ENCODE measurements at regions not wholly inside any gene's neighbourhood (a gene's known extent, or its start where the extent isn't known, plus 50 kb on each side); places are given as distances from the start of the nearest gene placed in this dataset.

DNA sequence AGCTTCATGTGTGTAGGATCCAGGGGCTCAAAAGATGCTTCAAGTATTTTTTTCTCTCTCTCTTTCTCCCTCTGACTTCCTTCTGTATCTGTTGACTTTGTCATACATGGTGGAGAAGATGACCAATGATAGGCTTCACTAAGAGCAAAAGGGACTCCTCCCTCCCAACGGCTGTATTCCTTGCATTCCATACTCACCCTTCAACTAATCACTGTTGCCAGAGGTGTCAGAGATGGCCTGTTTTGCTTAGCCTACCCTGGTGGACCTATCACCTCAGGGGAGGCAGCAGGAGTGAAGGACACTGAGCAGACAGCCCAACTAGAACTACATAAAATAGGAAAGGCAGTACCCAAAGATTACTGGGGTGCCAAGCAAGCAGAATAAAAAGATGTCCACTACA, 62.2 kb upstream of the C1QTNF7 start:
- Histone ChIP-seq H3K27ac (ENCODE audit: low read length) (no peak overlapping the region), H3K4me3 (ENCODE audit: low read length) (no peak overlapping the region), H3K9me3 (ENCODE audit: insufficient read depth, low read depth, low read length) (no peaks in the 10 kb centered on the region), H3K9ac (ENCODE audit: low read depth, low read length) (no peak overlapping the region), H3K27me3 (ENCODE audit: insufficient read depth, low read length) (no peaks in the 10 kb centered on the region), H3K4me1 (ENCODE audit: insufficient read depth, low read length) (peaks cover 4% of the 10 kb centered on the region; the same call in 1 of the 2 replicates), H3K36me3 (ENCODE audit: insufficient read depth, low read depth, low read length) (no peaks in the 10 kb centered on the region)

- Histone ChIP-seq H3K27ac (ENCODE audit: low read length) (no peak overlapping the region), H3K4me3 (ENCODE audit: low read length) (no peak overlapping the region), H3K27me3 (ENCODE audit: insufficient read depth, low read length) (no peaks in the 10 kb centered on the region), H3K36me3 (ENCODE audit: insufficient read depth, low read depth, low read length) (no peaks in the 10 kb centered on the region), H3K9me3 (ENCODE audit: insufficient read depth, low read depth, low read length) (no peaks in the 10 kb centered on the region), H3K4me1 (ENCODE audit: insufficient read depth, low read length) (peaks cover 4% of the 10 kb centered on the region; the same call in 1 of the 2 replicates), H3K9ac (ENCODE audit: low read depth, low read length) (no peak overlapping the region)
These were observed 61.1 kb upstream of the C1QTNF7 start for GRCh38 chr4:15366721-15367120.

- Histone ChIP-seq H3K9ac (ENCODE audit: low read depth, low read length) (no peak overlapping the region), H3K27ac (ENCODE audit: low read length) (no peak overlapping the region), H3K36me3 (ENCODE audit: insufficient read depth, low read depth, low read length) (no peaks in the 10 kb centered on the region), H3K9me3 (ENCODE audit: insufficient read depth, low read depth, low read length) (no peaks in the 10 kb centered on the region), H3K4me1 (ENCODE audit: insufficient read depth, low read length) (no peaks in the 10 kb centered on the region), H3K27me3 (ENCODE audit: insufficient read depth, low read length) (no peaks in the 10 kb centered on the region), H3K4me3 (ENCODE audit: low read length) (no peak overlapping the region)
These were observed 59.0 kb upstream of the C1QTNF7 start for GRCh38 chr4:15368856-15369255.

DNA sequence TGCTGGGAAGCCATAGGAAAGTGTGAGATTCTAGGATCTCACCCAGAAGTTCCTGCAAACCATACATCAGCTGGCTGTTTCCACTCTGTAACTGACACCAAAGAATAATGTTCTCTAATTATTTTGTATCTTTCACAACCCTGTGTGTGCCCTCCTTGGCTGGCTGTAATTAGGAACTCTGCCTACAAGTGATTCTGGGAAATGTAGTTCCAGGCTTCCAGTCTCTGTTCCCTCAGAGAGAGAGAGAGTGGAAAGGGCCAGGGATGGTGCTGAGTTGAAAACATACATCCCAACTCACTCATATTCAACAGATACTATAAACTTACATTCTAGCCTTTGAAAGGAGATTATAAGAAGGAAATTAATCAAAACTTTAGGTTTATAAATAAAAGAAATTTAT, 57.5 kb upstream of the C1QTNF7 start:
- H3K9ac ChIP-seq (ENCODE audit: low read depth, low read length): no peak overlapping the region
- H3K9me3 ChIP-seq (ENCODE audit: insufficient read depth, low read depth, low read length): no peaks in the 10 kb centered on the region
- H3K27ac ChIP-seq (ENCODE audit: low read length): no peak overlapping the region
- H3K4me3 ChIP-seq (ENCODE audit: low read length): no peak overlapping the region
- H3K36me3 ChIP-seq (ENCODE audit: insufficient read depth, low read depth, low read length): no peaks in the 10 kb centered on the region
- no peaks in the 10 kb centered on the region for H3K27me3 ChIP-seq (ENCODE audit: insufficient read depth, low read length)
- H3K4me1 ChIP-seq (ENCODE audit: insufficient read depth, low read length): no peaks in the 10 kb centered on the region

DNA sequence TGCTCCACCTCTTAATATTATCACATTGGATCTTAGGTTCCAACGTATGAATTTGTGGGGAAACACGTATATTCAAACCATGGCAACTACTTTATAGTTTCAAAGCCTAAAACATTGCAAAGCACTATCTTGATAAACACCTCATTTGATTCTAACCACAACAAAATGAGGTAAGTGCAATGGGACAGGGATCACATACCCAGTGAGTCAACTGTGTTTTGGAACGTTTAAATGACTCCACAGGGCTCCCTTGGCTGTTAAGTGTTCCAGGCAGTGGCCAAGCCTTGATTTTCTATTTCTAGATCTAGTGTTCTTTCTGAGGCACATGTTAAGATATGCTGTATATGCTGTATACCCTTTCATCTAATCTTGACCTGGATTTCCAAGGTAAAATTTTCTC, 54.5 kb upstream of the C1QTNF7 start:
- Histone ChIP-seq H3K27ac (ENCODE audit: low read length) (no peak overlapping the region), H3K36me3 (ENCODE audit: insufficient read depth, low read depth, low read length) (no peaks in the 10 kb centered on the region), H3K4me3 (ENCODE audit: low read length) (no peak overlapping the region), H3K9ac (ENCODE audit: low read depth, low read length) (no peak overlapping the region), H3K27me3 (ENCODE audit: insufficient read depth, low read length) (no peaks in the 10 kb centered on the region), H3K9me3 (ENCODE audit: insufficient read depth, low read depth, low read length) (no peaks in the 10 kb centered on the region), H3K4me1 (ENCODE audit: insufficient read depth, low read length) (peaks cover 16% of the 10 kb centered on the region)

DNA sequence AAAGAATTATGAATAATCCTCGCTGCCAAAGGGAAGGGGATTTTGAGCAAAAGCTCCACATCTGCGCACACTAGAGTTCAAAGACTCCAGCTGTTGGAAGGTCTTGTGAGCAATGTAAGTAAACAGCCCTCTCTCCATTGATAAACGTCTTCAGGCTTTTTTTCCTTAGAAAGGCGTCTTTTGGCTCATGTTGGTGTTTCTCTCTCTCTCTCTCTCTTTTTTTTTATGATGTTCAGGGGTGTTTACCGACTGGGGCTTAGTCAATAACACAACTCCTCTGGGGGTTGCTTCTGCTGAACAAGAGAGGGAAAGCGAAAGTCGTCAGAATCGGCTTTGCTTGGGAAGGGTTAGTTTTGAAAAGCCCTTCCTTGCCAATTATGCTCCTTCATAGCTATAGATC, 53.2 kb upstream of the C1QTNF7 start:
- Histone ChIP-seq H3K4me3 (ENCODE audit: low read length) (no peak overlapping the region), H3K4me1 (ENCODE audit: insufficient read depth, low read length) (peaks cover 16% of the 10 kb centered on the region), H3K9ac (ENCODE audit: low read depth, low read length) (no peak overlapping the region), H3K27ac (ENCODE audit: low read length) (no peak overlapping the region), H3K27me3 (ENCODE audit: insufficient read depth, low read length) (no peaks in the 10 kb centered on the region), H3K9me3 (ENCODE audit: insufficient read depth, low read depth, low read length) (no peaks in the 10 kb centered on the region), H3K36me3 (ENCODE audit: insufficient read depth, low read depth, low read length) (no peaks in the 10 kb centered on the region)

- peaks cover 16% of the 10 kb centered on the region for H3K4me1 ChIP-seq (ENCODE audit: insufficient read depth, low read length)
- no peaks in the 10 kb centered on the region for H3K36me3 ChIP-seq (ENCODE audit: insufficient read depth, low read depth, low read length)
- H3K27ac ChIP-seq (ENCODE audit: low read length): no peak overlapping the region
- no peaks in the 10 kb centered on the region for H3K27me3 ChIP-seq (ENCODE audit: insufficient read depth, low read length)
- no peak overlapping the region; the same call in 1 of the 2 replicates for H3K9ac ChIP-seq (ENCODE audit: low read depth, low read length)
- H3K9me3 ChIP-seq (ENCODE audit: insufficient read depth, low read depth, low read length): no peaks in the 10 kb centered on the region
- H3K4me3 ChIP-seq (ENCODE audit: low read length): no peak overlapping the region
These were observed 52.2 kb upstream of the C1QTNF7 start for GRCh38 chr4:15375667-15376066.

DNA sequence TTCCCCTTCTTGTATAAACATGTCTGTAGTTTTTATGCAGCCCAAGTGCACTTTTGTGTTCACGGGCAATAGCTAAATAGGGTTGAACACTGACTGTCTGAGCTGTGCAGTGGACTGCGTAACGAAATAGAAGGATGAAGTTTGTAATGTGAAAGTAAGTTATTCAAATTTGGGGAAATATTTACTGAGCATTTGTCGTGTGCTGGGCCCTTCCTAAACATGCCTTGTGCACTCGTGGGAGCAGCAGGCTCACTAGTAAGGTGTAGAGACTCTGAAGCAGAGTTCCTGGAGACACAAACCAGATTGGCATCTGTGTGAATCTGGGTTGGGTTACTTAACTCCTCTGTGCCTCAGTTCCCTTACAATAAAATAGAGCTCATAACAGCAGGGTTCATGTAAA, 51.7 kb upstream of the C1QTNF7 start:
- peaks cover 16% of the 10 kb centered on the region for H3K4me1 ChIP-seq (ENCODE audit: insufficient read depth, low read length)
- no peaks in the 10 kb centered on the region for H3K9me3 ChIP-seq (ENCODE audit: insufficient read depth, low read depth, low read length)
- no peak overlapping the region for H3K27ac ChIP-seq (ENCODE audit: low read length)
- H3K27me3 ChIP-seq (ENCODE audit: insufficient read depth, low read length): no peaks in the 10 kb centered on the region
- no peak overlapping the region; the same call in 1 of the 2 replicates for H3K9ac ChIP-seq (ENCODE audit: low read depth, low read length)
- no peaks in the 10 kb centered on the region for H3K36me3 ChIP-seq (ENCODE audit: insufficient read depth, low read depth, low read length)
- H3K4me3 ChIP-seq (ENCODE audit: low read length): no peak overlapping the region

DNA sequence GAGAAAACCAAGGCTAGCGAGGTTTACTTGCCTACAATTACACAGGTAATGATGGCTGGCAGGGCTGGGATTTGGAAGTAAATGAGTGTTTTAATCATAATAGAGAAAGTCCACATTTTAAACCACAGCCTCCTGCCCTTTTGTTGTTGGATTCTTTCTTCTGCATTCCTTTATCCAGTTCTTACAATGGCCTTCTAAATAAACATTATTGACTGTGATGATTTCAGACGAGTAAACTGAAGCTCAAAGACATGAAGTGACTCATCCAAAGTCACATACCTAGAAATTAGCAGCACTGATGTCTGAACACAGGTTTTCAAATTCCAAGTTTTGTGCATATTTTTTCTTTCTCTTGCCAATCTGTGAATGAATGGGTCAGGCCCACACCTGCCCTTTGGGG, 51.2 kb upstream of the C1QTNF7 start:
- H3K9me3 ChIP-seq (ENCODE audit: insufficient read depth, low read depth, low read length): no peaks in the 10 kb centered on the region
- no peak overlapping the region for H3K9ac ChIP-seq (ENCODE audit: low read depth, low read length)
- no peak overlapping the region for H3K4me3 ChIP-seq (ENCODE audit: low read length)
- no peaks in the 10 kb centered on the region for H3K36me3 ChIP-seq (ENCODE audit: insufficient read depth, low read depth, low read length)
- H3K27ac ChIP-seq (ENCODE audit: low read length): no peak overlapping the region
- H3K27me3 ChIP-seq (ENCODE audit: insufficient read depth, low read length): no peaks in the 10 kb centered on the region
- H3K4me1 ChIP-seq (ENCODE audit: insufficient read depth, low read length): peaks cover 16% of the 10 kb centered on the region
